Panc1 (cell line): ENCODE measurements at regions not wholly inside any gene's neighbourhood (a gene's known extent, or its start where the extent isn't known, plus 50 kb on each side); places are given as distances from the start of the nearest gene placed in this dataset.
"Not testable (repeated sequence)": the region's sequence is repeated elsewhere in the genome, so short reads cannot be mapped to it uniquely, and the experiment has no call there.

Experiments used
- ATAC-seq: fragments of 200-7000 bp; cut with Tn5 transposase; 2 replicates; pipeline ENCODE4 v1.9.1; 2020; ENCODE audit warnings: mild to moderate bottlenecking, moderate library complexity
- BruUV-seq: library from RNA; stranded (reverse); fragments of 400-500 nt; replicated peaks from 2 replicates; lab custom pipeline; 2021; lab: Mats Ljungman, UMichigan
- CTCF ChIA-PET: fragments of 300-600 bp; sonication (Branson Sonifier 250); formaldehyde crosslinking; loops from one replicate; lab custom pipeline; 2022; ENCODE audit warnings: antibody characterized with exemption; lab: Charles Lee
- POLR2A ChIA-PET: fragments of 300-600 bp; sonication (Branson Sonifier 250); formaldehyde crosslinking; loops from one replicate; lab custom pipeline; 2022; ENCODE audit warnings: antibody characterized with exemption; lab: Charles Lee
- DNase-seq: peaks from one replicate; pipeline ENCODE4 v3.0.0-alpha.2; 2010; ENCODE audit warnings: low read depth, low spot score
- H3K27ac ChIP-seq: 2 replicates; pipeline ENCODE4 v1.5.1; 2011; ENCODE audit warnings: mild to moderate bottlenecking, low read length, inconsistent platforms
- H3K27me3 ChIP-seq: fragments of 200-500 bp; sonication (Bioruptor generic); 2 replicates; pipeline ENCODE4 v1.6.0; 2014; ENCODE audit warnings: low read length, inconsistent platforms; ENCODE audit not compliant: control insufficient read depth, insufficient read depth
- H3K36me3 ChIP-seq: fragments of 200-500 bp; sonication (Bioruptor generic); 2 replicates; pipeline ENCODE4 v1.5.1; 2014; ENCODE audit warnings: inconsistent platforms, mild to moderate bottlenecking, low read length, moderate library complexity; ENCODE audit not compliant: control insufficient read depth, insufficient read depth
- H3K4me1 ChIP-seq: 2 replicates; pipeline ENCODE4 v1.5.1; 2011; ENCODE audit warnings: inconsistent platforms, mild to moderate bottlenecking, low read length, moderate library complexity; ENCODE audit not compliant: control insufficient read depth, insufficient read depth
- H3K4me3 ChIP-seq, 2 experiments: 2 replicates each; pipeline ENCODE4 v1.5.1; 2011 to 2012; ENCODE audit warnings: low read depth in 2 of 2, low read length in 2 of 2, mild to moderate bottlenecking in 2 of 2, inconsistent platforms in 1 of 2, moderate library complexity in 1 of 2
- H3K9me3 ChIP-seq: fragments of 200-500 bp; sonication (Bioruptor generic); 2 replicates; pipeline ENCODE4 v1.5.1; 2014; ENCODE audit warnings: low read depth, mild to moderate bottlenecking, inconsistent platforms, low read length, moderate library complexity; ENCODE audit not compliant: control insufficient read depth, insufficient read depth
- POLR2AphosphoS5 ChIP-seq: IDR thresholded peaks from 2 replicates; pipeline ENCODE4 v1.6.1; 2012; ENCODE audit warnings: mild to moderate bottlenecking, low read depth, low read length, moderate library complexity
- SIN3A ChIP-seq: IDR thresholded peaks from 2 replicates; pipeline ENCODE4 v1.6.1; 2012; ENCODE audit warnings: low read depth, mild to moderate bottlenecking, low read length, moderate library complexity, borderline replicate concordance; ENCODE audit not compliant: insufficient read depth
- TCF7L2 ChIP-seq: IDR thresholded peaks from 2 replicates; pipeline ENCODE4 v1.6.1; 2011; ENCODE audit warnings: mild to moderate bottlenecking, low read depth, low read length, inconsistent platforms
- in situ Hi-C: cut with HindIII; loops from 2 replicates; pipeline ENCODE4 v1.10.0; 2016; ENCODE audit warnings: low sequenced_read_pairs, low pct_unique_long_range_greater_than_20kb
- intact Hi-C: fragments of 100-400 bp; cut with micrococcal nuclease; formaldehyde crosslinking; loops from one replicate; pipeline ENCODE4 v1.10.0; 2022; ENCODE audit not compliant: unreplicated experiment
- TF ChIP-seq, protein P1 (sequence below), 2 experiments: IDR thresholded peaks; 2 replicates each; pipeline ENCODE4 v1.6.1; 2011 to 2012; ENCODE audit warnings: low read depth in 2 of 2, control low read depth in 1 of 2, low read length in 1 of 2, mild to moderate bottlenecking in 1 of 2, moderate library complexity in 1 of 2; ENCODE audit not compliant: insufficient read depth in 1 of 2
- TF ChIP-seq, protein P2 (sequence below): fragments of 450-650 bp; IDR thresholded peaks from 2 replicates; pipeline ENCODE4 v1.5.1; 2017; ENCODE audit warnings: mild to moderate bottlenecking

DNA sequence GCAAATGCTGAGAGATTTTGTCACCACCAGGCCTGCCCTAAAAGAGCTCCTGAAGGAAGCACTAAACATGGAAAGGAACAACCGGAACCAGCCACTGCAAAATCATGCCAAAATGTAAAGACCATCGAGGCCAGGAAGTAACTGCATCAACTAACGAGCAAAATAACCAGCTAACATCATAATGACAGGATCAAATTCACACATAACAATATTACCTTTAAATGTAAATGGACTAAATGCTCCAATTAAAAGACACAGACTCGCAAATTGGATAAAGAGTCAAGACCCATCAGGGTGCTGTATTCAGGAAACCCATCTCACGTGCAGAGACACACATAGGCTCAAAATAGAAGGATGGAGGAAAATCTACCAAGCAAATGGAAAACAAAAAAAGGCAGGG, 387.2 kb upstream of the FAR2 start:
- BruUV-seq, H3K36me3 ChIP-seq, CTCF ChIA-PET, POLR2A ChIA-PET, H3K4me3 ChIP-seq, ATAC-seq, H3K27me3 ChIP-seq, DNase-seq, H3K4me1 ChIP-seq, intact Hi-C loops, in situ Hi-C loops, H3K9me3 ChIP-seq, H3K27ac ChIP-seq: not testable (repeated sequence)

DNA sequence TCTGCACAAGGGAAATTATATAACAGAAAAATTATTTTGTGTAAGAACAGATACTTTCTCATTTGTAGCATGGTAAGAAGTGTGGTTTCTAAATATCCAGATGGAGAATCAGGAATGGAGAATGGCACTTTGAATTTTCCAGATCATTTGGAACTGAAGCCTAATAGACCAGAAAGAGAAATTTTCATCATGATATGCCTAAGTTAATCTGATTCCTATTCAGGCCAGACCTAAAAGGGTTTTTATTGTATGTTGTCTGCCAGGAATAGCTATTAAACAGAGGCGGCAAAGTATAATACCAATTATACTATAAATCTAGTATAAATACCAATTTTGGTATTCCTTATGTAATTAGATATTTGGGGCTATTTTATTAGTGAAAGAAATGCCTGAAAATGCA, 382.7 kb upstream of the FAR2 start:
- ChIA-PET POLR2A (no interaction called here), CTCF (no interaction called here)
- in situ Hi-C loops, result no loop called here
- no peak for DNase-seq
- TF ChIP-seq, protein P1, sequence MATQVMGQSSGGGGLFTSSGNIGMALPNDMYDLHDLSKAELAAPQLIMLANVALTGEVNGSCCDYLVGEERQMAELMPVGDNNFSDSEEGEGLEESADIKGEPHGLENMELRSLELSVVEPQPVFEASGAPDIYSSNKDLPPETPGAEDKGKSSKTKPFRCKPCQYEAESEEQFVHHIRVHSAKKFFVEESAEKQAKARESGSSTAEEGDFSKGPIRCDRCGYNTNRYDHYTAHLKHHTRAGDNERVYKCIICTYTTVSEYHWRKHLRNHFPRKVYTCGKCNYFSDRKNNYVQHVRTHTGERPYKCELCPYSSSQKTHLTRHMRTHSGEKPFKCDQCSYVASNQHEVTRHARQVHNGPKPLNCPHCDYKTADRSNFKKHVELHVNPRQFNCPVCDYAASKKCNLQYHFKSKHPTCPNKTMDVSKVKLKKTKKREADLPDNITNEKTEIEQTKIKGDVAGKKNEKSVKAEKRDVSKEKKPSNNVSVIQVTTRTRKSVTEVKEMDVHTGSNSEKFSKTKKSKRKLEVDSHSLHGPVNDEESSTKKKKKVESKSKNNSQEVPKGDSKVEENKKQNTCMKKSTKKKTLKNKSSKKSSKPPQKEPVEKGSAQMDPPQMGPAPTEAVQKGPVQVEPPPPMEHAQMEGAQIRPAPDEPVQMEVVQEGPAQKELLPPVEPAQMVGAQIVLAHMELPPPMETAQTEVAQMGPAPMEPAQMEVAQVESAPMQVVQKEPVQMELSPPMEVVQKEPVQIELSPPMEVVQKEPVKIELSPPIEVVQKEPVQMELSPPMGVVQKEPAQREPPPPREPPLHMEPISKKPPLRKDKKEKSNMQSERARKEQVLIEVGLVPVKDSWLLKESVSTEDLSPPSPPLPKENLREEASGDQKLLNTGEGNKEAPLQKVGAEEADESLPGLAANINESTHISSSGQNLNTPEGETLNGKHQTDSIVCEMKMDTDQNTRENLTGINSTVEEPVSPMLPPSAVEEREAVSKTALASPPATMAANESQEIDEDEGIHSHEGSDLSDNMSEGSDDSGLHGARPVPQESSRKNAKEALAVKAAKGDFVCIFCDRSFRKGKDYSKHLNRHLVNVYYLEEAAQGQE (IDR thresholded peaks at IDR 0.05; ENCODE audit: insufficient read depth in 1 of 2, low read depth in 2 of 2, low read length in 1 of 2), result no peak
- TF ChIP-seq, protein P2, sequence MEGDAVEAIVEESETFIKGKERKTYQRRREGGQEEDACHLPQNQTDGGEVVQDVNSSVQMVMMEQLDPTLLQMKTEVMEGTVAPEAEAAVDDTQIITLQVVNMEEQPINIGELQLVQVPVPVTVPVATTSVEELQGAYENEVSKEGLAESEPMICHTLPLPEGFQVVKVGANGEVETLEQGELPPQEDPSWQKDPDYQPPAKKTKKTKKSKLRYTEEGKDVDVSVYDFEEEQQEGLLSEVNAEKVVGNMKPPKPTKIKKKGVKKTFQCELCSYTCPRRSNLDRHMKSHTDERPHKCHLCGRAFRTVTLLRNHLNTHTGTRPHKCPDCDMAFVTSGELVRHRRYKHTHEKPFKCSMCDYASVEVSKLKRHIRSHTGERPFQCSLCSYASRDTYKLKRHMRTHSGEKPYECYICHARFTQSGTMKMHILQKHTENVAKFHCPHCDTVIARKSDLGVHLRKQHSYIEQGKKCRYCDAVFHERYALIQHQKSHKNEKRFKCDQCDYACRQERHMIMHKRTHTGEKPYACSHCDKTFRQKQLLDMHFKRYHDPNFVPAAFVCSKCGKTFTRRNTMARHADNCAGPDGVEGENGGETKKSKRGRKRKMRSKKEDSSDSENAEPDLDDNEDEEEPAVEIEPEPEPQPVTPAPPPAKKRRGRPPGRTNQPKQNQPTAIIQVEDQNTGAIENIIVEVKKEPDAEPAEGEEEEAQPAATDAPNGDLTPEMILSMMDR, result no peak
- no peak for TF ChIP-seq SIN3A
- TF ChIP-seq TCF7L2, result no peak
- no peak for TF ChIP-seq POLR2AphosphoS5
- Histone ChIP-seq H3K27ac (no peak overlapping the region), H3K27me3 (no peaks in the 10 kb centered on the region), H3K4me1 (no peaks in the 10 kb centered on the region), H3K9me3 (no peaks in the 10 kb centered on the region), H3K36me3 (no peaks in the 10 kb centered on the region), H3K4me3 (no peak overlapping the region)
- intact Hi-C loops, result no loop called here
- ATAC-seq, result no peak
- BruUV-seq, result no TSS peak

DNA sequence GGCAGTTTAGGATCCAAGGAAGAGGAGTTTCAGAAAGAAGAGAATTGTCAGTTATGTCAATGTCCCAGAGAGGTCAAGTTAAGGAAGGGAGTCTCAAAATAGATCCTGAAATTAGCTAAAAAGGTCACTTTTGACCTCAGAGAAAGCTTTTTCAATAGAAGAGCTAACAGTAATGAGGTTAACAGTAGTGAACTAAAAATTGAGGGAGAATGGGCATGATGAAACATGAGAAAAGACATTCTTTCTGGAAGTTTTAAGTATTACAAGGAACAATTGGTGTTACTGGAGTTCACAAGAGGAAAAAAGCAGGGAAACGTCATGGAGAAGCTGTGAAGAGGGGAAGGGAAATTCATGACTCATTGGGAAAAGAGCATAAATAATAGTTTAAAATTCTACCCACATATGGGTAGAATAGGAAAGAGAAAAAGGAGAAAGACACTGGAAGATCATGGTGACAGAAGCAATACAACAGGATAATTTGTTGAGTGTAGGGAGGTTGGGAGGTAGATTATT, 381.2 kb upstream of the FAR2 start:
- no TSS peak for BruUV-seq
- no peaks in the 10 kb centered on the region for H3K27me3 ChIP-seq
- no peaks in the 10 kb centered on the region for H3K36me3 ChIP-seq
- DNase-seq (no peak), ATAC-seq (no peak)
- in situ Hi-C loops, result no loop called here
- CTCF ChIA-PET, result no interaction called here
- POLR2A ChIA-PET, result no interaction called here
- intact Hi-C loops, result no loop called here
- no peak overlapping the region for H3K4me3 ChIP-seq
- no peaks in the 10 kb centered on the region for H3K9me3 ChIP-seq
- TF ChIP-seq, protein P1 (IDR thresholded peaks at IDR 0.05; ENCODE audit: insufficient read depth in 1 of 2, low read depth in 2 of 2, low read length in 1 of 2), result no peak
- TF ChIP-seq POLR2AphosphoS5 (no peak), TCF7L2 (no peak)
- TF ChIP-seq, protein P2, result no peak
- no peak overlapping the region for H3K27ac ChIP-seq
- H3K4me1 ChIP-seq, result no peaks in the 10 kb centered on the region
